ENCODE measurements at regions not wholly inside any gene's neighbourhood (a gene's known extent, or its start where the extent isn't known, plus 50 kb on each side); places are given as distances from the start of the nearest gene placed in this dataset.

DNA sequence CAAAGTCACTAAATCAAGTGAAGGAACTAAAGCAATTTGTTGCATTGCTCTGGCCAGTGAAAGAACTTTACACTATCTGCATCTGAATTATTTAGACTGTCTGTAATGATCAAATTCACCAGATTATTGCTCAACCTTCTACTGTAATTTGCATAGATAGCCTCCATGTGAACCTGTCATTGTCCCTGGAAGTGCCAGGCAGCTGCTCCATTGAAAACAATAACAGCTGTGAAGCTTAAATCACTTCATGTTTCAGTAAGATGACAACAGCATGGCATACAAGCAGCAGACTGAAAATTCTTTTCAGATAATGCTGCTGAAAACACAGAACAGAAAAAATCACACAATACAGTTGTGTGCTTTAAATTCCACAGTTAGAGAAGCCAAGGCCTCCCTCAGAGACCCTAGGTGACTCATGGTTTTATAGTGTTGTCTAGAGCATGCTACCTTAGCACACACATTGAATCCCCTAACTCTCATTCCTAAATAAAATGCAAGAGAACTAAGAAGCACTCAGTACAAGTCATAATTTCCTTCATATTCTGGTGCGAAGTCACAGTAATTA lies 248.9 kb downstream of the TPBG start:
- H3K27me3 ChIP-seq (replicated peaks in 1 of 2; ENCODE audit: control insufficient read depth in 2 of 2, insufficient read depth in 2 of 2, low read length in 1 of 2) = no peaks in the 10 kb centered on the region
- ATAC-seq (no peak), DNase-seq (ENCODE audit: low read depth, low spot score) (no peak), FAIRE-seq (no peak)
- no peaks in the 10 kb centered on the region for H3K4me1 ChIP-seq (ENCODE audit: control insufficient read depth, insufficient read depth, low read length)
- TF ChIP-seq, protein P1, sequence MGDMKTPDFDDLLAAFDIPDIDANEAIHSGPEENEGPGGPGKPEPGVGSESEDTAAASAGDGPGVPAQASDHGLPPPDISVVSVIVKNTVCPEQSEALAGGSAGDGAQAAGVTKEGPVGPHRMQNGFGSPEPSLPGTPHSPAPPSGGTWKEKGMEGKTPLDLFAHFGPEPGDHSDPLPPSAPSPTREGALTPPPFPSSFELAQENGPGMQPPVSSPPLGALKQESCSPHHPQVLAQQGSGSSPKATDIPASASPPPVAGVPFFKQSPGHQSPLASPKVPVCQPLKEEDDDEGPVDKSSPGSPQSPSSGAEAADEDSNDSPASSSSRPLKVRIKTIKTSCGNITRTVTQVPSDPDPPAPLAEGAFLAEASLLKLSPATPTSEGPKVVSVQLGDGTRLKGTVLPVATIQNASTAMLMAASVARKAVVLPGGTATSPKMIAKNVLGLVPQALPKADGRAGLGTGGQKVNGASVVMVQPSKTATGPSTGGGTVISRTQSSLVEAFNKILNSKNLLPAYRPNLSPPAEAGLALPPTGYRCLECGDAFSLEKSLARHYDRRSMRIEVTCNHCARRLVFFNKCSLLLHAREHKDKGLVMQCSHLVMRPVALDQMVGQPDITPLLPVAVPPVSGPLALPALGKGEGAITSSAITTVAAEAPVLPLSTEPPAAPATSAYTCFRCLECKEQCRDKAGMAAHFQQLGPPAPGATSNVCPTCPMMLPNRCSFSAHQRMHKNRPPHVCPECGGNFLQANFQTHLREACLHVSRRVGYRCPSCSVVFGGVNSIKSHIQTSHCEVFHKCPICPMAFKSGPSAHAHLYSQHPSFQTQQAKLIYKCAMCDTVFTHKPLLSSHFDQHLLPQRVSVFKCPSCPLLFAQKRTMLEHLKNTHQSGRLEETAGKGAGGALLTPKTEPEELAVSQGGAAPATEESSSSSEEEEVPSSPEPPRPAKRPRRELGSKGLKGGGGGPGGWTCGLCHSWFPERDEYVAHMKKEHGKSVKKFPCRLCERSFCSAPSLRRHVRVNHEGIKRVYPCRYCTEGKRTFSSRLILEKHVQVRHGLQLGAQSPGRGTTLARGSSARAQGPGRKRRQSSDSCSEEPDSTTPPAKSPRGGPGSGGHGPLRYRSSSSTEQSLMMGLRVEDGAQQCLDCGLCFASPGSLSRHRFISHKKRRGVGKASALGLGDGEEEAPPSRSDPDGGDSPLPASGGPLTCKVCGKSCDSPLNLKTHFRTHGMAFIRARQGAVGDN (IDR thresholded peaks at IDR 0.05) = no peak
- TF ChIP-seq FOXM1 (IDR thresholded peaks at IDR 0.05; ENCODE audit: low read depth, low read length) (no peak), NRF1 (conservative IDR thresholded peaks at IDR 0.05; ENCODE audit: low read depth, low read length) (no peak), KAT2A (conservative IDR thresholded peaks at IDR 0.05; ENCODE audit: control insufficient read depth, low read depth, low read length) (no peak), RAD51 (IDR thresholded peaks at IDR 0.05) (no peak), TCF3 (IDR thresholded peaks at IDR 0.05; ENCODE audit: borderline replicate concordance, insufficient read depth, low read depth, low read length) (no peak), PAX8 (IDR thresholded peaks at IDR 0.05) (no peak), SP1 (IDR thresholded peaks at IDR 0.05; ENCODE audit: low read depth, low read length) (no peak), RAD21 (IDR thresholded peaks at IDR 0.05; ENCODE audit: insufficient read depth, low read depth, low read length) (no peak), JUNB (IDR thresholded peaks at IDR 0.05) (no peak), MTA2 (IDR thresholded peaks at IDR 0.05; ENCODE audit: low read depth) (no peak), PAX5 (IDR thresholded peaks at IDR 0.05; ENCODE audit: borderline replicate concordance, low read depth, low read length) (no peak), BCL11A (IDR thresholded peaks at IDR 0.05; ENCODE audit: low read depth, low read length) (no peak)
- TF ChIP-seq, protein P2, sequence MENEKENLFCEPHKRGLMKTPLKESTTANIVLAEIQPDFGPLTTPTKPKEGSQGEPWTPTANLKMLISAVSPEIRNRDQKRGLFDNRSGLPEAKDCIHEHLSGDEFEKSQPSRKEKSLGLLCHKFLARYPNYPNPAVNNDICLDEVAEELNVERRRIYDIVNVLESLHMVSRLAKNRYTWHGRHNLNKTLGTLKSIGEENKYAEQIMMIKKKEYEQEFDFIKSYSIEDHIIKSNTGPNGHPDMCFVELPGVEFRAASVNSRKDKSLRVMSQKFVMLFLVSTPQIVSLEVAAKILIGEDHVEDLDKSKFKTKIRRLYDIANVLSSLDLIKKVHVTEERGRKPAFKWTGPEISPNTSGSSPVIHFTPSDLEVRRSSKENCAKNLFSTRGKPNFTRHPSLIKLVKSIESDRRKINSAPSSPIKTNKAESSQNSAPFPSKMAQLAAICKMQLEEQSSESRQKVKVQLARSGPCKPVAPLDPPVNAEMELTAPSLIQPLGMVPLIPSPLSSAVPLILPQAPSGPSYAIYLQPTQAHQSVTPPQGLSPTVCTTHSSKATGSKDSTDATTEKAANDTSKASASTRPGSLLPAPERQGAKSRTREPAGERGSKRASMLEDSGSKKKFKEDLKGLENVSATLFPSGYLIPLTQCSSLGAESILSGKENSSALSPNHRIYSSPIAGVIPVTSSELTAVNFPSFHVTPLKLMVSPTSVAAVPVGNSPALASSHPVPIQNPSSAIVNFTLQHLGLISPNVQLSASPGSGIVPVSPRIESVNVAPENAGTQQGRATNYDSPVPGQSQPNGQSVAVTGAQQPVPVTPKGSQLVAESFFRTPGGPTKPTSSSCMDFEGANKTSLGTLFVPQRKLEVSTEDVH (IDR thresholded peaks at IDR 0.05; ENCODE audit: low read depth, partially characterized antibody) = no peak
- TF ChIP-seq, protein P3, sequence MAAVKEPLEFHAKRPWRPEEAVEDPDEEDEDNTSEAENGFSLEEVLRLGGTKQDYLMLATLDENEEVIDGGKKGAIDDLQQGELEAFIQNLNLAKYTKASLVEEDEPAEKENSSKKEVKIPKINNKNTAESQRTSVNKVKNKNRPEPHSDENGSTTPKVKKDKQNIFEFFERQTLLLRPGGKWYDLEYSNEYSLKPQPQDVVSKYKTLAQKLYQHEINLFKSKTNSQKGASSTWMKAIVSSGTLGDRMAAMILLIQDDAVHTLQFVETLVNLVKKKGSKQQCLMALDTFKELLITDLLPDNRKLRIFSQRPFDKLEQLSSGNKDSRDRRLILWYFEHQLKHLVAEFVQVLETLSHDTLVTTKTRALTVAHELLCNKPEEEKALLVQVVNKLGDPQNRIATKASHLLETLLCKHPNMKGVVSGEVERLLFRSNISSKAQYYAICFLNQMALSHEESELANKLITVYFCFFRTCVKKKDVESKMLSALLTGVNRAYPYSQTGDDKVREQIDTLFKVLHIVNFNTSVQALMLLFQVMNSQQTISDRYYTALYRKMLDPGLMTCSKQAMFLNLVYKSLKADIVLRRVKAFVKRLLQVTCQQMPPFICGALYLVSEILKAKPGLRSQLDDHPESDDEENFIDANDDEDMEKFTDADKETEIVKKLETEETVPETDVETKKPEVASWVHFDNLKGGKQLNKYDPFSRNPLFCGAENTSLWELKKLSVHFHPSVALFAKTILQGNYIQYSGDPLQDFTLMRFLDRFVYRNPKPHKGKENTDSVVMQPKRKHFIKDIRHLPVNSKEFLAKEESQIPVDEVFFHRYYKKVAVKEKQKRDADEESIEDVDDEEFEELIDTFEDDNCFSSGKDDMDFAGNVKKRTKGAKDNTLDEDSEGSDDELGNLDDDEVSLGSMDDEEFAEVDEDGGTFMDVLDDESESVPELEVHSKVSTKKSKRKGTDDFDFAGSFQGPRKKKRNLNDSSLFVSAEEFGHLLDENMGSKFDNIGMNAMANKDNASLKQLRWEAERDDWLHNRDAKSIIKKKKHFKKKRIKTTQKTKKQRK (IDR thresholded peaks at IDR 0.05; ENCODE audit: low read depth, low read length) = no peak
- BruUV-seq (replicated peaks) = no TSS peak
- ChIA-PET SMC1A (ENCODE audit: uncharacterized antibody, unreplicated experiment) (no interaction called here), RAD21 (ENCODE audit: unreplicated experiment) (no interaction called here), CTCF (no interaction called here), POLR2A (no interaction called here)
- no peak overlapping the region for H3K27ac ChIP-seq (ENCODE audit: control insufficient read depth, insufficient read depth)
- H2AFZ ChIP-seq (ENCODE audit: control insufficient read depth, low read depth, low read length) = no peak overlapping the region
- WGBS (ENCODE audit: insufficient coverage, insufficient replicate concordance, low lambda C conversion rate, missing lambda C conversion rate) = 0% methylated on average over 1 of the region's 1 CpG
- no peaks in the 10 kb centered on the region for H3K79me2 ChIP-seq (ENCODE audit: control insufficient read depth, insufficient read depth, low read length)
- H3K9me3 ChIP-seq (replicated peaks; ENCODE audit: control insufficient read depth, insufficient read depth, low read length) = no peaks in the 10 kb centered on the region
- in situ Hi-C loops (cut with MboI) = loop anchor here (10.0 kb wide), 1 partner anchor 442 kb away; no protein-coding TSS in a partner anchor
- H3K4me3 ChIP-seq = no peak overlapping the region
- H4K20me1 ChIP-seq (ENCODE audit: control insufficient read depth, insufficient read depth) = no peaks in the 10 kb centered on the region
- no peak overlapping the region for H3K4me2 ChIP-seq (ENCODE audit: control insufficient read depth, insufficient read depth)
- H3K36me3 ChIP-seq (ENCODE audit: control insufficient read depth in 2 of 2, insufficient read depth in 2 of 2, low read length in 1 of 2) = no peaks in the 10 kb centered on the region
- intact Hi-C loops (cut with micrococcal nuclease; ENCODE audit: unreplicated experiment) = no loop called here
- no peak overlapping the region for H3K9ac ChIP-seq (ENCODE audit: control insufficient read depth, insufficient read depth, low read length)
